Gastroesophageal sphincter (tissue), 3 donors: ENCODE measurements at regions not wholly inside any gene's neighbourhood (a gene's known extent, or its start where the extent isn't known, plus 50 kb on each side); places are given as distances from the start of the nearest gene placed in this dataset.

Experiments used
- POLR2A ChIP-seq, 2 donors: fragments of 450-650 bp; IDR thresholded peaks; one replicate each; pipeline ENCODE4 v1.6.1; 2017; ENCODE audit warnings: antibody characterized with exemption in 2 of 2, mild to moderate bottlenecking in 2 of 2, moderate library complexity in 1 of 2
- POLR2AphosphoS5 ChIP-seq: sonication (generic); formaldehyde crosslinking; IDR thresholded peaks from one replicate; pipeline ENCODE4 v1.6.1; 2017; ENCODE audit warnings: antibody characterized with exemption
- TF ChIP-seq, protein P1 (sequence below), 4 experiments: fragments of 200-600 bp in 2 of 4; fragments of 450-650 bp in 2 of 4; sonication (generic) in 1 of 4; IDR thresholded peaks; one replicate each; pipeline ENCODE4 v1.5.1; 2017 to 2019; ENCODE audit warnings: antibody characterized with exemption in 4 of 4, mild to moderate bottlenecking in 2 of 4, moderate library complexity in 2 of 4

DNA sequence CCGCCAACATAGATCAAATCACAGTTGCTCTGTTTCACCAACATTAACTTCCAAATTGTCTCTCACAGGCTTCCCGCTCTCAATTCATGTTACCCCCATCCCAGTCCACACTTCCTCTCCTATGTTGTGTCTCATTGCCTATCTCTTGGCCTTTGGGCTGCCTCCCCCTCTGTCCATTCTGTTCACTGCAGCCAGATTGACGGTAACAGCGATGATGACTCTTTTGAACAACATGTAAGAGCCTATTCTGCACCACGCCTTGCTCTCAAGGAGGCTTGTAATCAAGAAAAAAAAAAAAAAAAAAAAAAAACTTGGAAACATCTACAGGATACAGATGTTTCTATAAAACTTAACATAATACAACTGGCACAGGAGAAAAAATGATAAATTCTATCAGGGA is 77.3 kb upstream of the RMDN2 start:
- TF ChIP-seq POLR2A (IDR thresholded peaks at IDR 0.05) = no peak
- TF ChIP-seq, protein P1, sequence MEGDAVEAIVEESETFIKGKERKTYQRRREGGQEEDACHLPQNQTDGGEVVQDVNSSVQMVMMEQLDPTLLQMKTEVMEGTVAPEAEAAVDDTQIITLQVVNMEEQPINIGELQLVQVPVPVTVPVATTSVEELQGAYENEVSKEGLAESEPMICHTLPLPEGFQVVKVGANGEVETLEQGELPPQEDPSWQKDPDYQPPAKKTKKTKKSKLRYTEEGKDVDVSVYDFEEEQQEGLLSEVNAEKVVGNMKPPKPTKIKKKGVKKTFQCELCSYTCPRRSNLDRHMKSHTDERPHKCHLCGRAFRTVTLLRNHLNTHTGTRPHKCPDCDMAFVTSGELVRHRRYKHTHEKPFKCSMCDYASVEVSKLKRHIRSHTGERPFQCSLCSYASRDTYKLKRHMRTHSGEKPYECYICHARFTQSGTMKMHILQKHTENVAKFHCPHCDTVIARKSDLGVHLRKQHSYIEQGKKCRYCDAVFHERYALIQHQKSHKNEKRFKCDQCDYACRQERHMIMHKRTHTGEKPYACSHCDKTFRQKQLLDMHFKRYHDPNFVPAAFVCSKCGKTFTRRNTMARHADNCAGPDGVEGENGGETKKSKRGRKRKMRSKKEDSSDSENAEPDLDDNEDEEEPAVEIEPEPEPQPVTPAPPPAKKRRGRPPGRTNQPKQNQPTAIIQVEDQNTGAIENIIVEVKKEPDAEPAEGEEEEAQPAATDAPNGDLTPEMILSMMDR (IDR thresholded peaks at IDR 0.05) = no peak
- no peak for TF ChIP-seq POLR2AphosphoS5
